CD4-positive, alpha-beta T cell treated with Interleukin-17A for 1 hour (primary cell): ENCODE measurements at regions not wholly inside any gene's neighbourhood (a gene's known extent, or its start where the extent isn't known, plus 50 kb on each side); places are given as distances from the start of the nearest gene placed in this dataset.

ENCODE experiments used
- DNase-seq: peaks from one replicate; pipeline ENCODE4 v3.0.0-alpha.2; 2020

GRCh38 chr2:37870829-37871228, 54.3 kb upstream of the RMDN2 start:
- DNase-seq, result no peak

GRCh38 chr2:37871456-37872191, 53.5 kb upstream of the RMDN2 start:
- DNase-seq, result no peak

GRCh38 chr2:37872192-37872750, 52.8 kb upstream of the RMDN2 start:
- DNase-seq, result no peak

- DNase-seq, result no peak
Measured at GRCh38 chr2:37873229-37873628, 51.9 kb upstream of the RMDN2 start.

- DNase-seq, result no peak
Measured at GRCh38 chr2:37873749-37874330, 51.2 kb upstream of the RMDN2 start.

GRCh38 chr2:37874470-37874869, 50.6 kb upstream of the RMDN2 start:
- no peak for DNase-seq
